MCF 10A (cell line): ENCODE measurements at regions not wholly inside any gene's neighbourhood (a gene's known extent, or its start where the extent isn't known, plus 50 kb on each side); places are given as distances from the start of the nearest gene placed in this dataset.

Source experiments
- BruUV-seq: library from RNA; stranded (reverse); fragments of 400-500 nt; replicated peaks from 2 replicates; lab custom pipeline; 2021; lab: Mats Ljungman, UMichigan
- CTCF ChIA-PET: fragments of 300-600 bp; sonication (Branson Sonifier 250); formaldehyde crosslinking; extraction: SDS; loops from one replicate; lab custom pipeline; 2021; ENCODE audit warnings: antibody characterized with exemption, inconsistent platforms; lab: Yijun Ruan, JAX
- POLR2A ChIA-PET: fragments of 300-600, 350-650 bp; sonication (Branson Sonifier 250); formaldehyde crosslinking; extraction: SDS; loops from one replicate; lab custom pipeline; 2020; ENCODE audit warnings: antibody characterized with exemption, inconsistent platforms; lab: Yijun Ruan, JAX
- DNase-seq: peaks from one replicate; pipeline ENCODE4 v3.0.0-alpha.2; 2018; ENCODE audit not compliant: unreplicated experiment
- H3K27ac Mint-ChIP-seq: one replicate; pipeline ENCODE4 v1.8.0; 2022; ENCODE audit warnings: mild to moderate bottlenecking, low read depth, mixed read lengths; ENCODE audit not compliant: unreplicated experiment
- H3K27me3 Mint-ChIP-seq: one replicate; pipeline ENCODE4 v1.8.0; 2022; ENCODE audit warnings: mixed read lengths; ENCODE audit not compliant: insufficient read depth, unreplicated experiment
- H3K36me3 Mint-ChIP-seq: one replicate; pipeline ENCODE4 v1.8.0; 2022; ENCODE audit warnings: mild to moderate bottlenecking, moderate library complexity, mixed read lengths; ENCODE audit not compliant: insufficient read depth, unreplicated experiment
- H3K4me1 Mint-ChIP-seq: one replicate; pipeline ENCODE4 v1.8.0; 2022; ENCODE audit warnings: mixed read lengths; ENCODE audit not compliant: insufficient read depth, unreplicated experiment
- H3K4me3 Mint-ChIP-seq: one replicate; pipeline ENCODE4 v1.8.0; 2022; ENCODE audit warnings: mild to moderate bottlenecking, moderate library complexity, mixed read lengths; ENCODE audit not compliant: unreplicated experiment
- H3K9me3 Mint-ChIP-seq: one replicate; pipeline ENCODE4 v1.8.0; 2022; ENCODE audit warnings: mixed read lengths; ENCODE audit not compliant: unreplicated experiment
- CTCF ChIP-seq: fragments of 200-600 bp; IDR thresholded peaks from one replicate; pipeline ENCODE4 v1.8.0; 2022; ENCODE audit warnings: antibody characterized with exemption, mild to moderate bottlenecking; ENCODE audit not compliant: unreplicated experiment
- intact Hi-C: fragments of 100-400 bp; cut with micrococcal nuclease; formaldehyde crosslinking; loops from 2 replicates; pipeline ENCODE4 v1.14.1; 2022

DNA sequence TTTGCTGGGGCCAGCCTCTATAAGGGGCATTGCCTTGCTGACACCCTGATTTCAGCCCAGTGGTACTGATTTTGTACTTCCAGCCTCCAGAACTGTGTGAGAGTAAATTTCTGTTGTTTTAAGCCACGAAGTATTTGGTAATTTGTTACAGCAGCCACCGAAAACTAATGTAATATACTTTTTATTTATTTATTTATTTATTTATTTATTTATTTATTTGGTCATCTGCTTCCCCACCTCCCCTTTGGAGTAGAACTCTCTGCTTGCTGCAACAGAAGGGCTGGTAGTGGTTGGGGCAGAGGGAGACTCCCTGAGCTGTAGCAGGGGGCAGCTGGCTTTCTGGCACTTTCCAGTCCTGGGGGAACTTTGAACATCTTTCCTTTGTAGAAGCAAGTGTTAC lies 128.4 kb upstream of the RAG2 start:
- ChIA-PET POLR2A (interaction anchor here (0.5 kb wide), 1 partner anchor 183 kb away, joined by 3 read pairs; no protein-coding TSS in a partner anchor), CTCF (interaction anchor here (1.0 kb wide), 1 partner anchor 20 kb away, joined by 4 read pairs; no protein-coding TSS in a partner anchor)
- no peak for DNase-seq
- H3K9me3 Mint-ChIP-seq = no peaks in the 10 kb centered on the region
- H3K36me3 Mint-ChIP-seq = peaks cover 5% of the 10 kb centered on the region
- no peak overlapping the region for H3K27ac Mint-ChIP-seq
- H3K4me3 Mint-ChIP-seq = no peak overlapping the region
- H3K4me1 Mint-ChIP-seq = no peaks in the 10 kb centered on the region
- intact Hi-C loops = no loop called here
- peaks cover 30% of the 10 kb centered on the region for H3K27me3 Mint-ChIP-seq
- TF ChIP-seq CTCF = no peak
- no TSS peak for BruUV-seq

- TF ChIP-seq CTCF = no peak
- no TSS peak for BruUV-seq
- Mint-ChIP-seq H3K4me3 (no peak overlapping the region), H3K4me1 (no peaks in the 10 kb centered on the region), H3K9me3 (no peaks in the 10 kb centered on the region), H3K27ac (no peak overlapping the region), H3K36me3 (peaks cover 5% of the 10 kb centered on the region), H3K27me3 (peaks cover 23% of the 10 kb centered on the region)
- ChIA-PET CTCF (interaction anchor here (0.9 to 3.3 kb wide), 3 partner anchors 8 to 160 kb away, joined by 3 to 18 read pairs (median 3); no protein-coding TSS in a partner anchor), POLR2A (no interaction called here)
- intact Hi-C loops = no loop called here
- DNase-seq = no peak
Observed at GRCh38 chr11:36724742-36725385, 126.8 kb upstream of the RAG2 start.

GRCh38 chr11:36722421-36722820 lies 124.4 kb upstream of the RAG2 start:
- Mint-ChIP-seq H3K4me3 (no peak overlapping the region), H3K4me1 (no peaks in the 10 kb centered on the region), H3K36me3 (peaks cover 5% of the 10 kb centered on the region), H3K27me3 (peaks cover 26% of the 10 kb centered on the region), H3K9me3 (no peaks in the 10 kb centered on the region), H3K27ac (no peak overlapping the region)
- BruUV-seq = no TSS peak
- ChIA-PET CTCF (interaction anchor here (0.9 to 3.7 kb wide), 3 partner anchors 24 to 29 kb away, joined by 4 to 25 read pairs (median 18); no protein-coding TSS in a partner anchor), POLR2A (no interaction called here)
- no peak for DNase-seq
- no peak for TF ChIP-seq CTCF
- intact Hi-C loops = no loop called here

DNA sequence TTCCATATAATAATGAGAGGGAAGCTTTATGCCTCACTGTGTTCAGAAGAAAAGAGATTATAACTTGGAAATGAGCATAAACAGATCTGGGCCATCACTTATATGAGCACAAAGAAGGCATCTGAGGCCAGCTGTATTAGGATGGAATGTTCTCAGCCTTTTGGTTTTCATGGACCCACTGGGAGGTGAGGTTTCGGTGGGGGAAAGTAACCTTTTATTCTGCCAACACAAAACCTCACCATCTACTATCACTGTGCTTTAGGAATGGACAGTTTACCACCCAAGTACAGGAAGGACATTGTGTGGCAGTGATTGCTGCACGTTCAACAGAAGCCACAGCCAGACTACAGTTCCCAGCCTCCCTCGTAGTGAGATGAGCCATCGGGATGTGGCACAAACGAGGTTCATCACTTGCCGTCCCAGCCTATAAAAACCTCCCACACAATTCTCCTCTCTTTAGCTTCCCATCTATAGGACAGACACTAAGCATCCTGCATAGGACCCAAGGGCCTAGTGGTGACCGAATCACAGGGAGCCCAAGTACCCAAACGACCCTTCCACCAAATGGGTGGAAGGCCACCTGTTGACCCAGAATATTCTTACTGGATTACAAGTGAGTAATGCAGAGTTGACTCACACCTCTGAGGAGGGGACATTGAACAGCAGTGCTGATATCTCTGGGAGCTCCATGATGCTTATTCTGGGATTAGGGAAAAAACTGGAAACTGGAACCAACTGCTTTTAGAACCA lies 121.5 kb upstream of the RAG2 start:
- Mint-ChIP-seq H3K27me3 (peaks cover 24% of the 10 kb centered on the region), H3K4me1 (no peaks in the 10 kb centered on the region), H3K36me3 (peaks cover 5% of the 10 kb centered on the region), H3K27ac (no peak overlapping the region), H3K4me3 (no peak overlapping the region), H3K9me3 (no peaks in the 10 kb centered on the region)
- intact Hi-C loops = no loop called here
- CTCF ChIA-PET = interaction anchor here (0.6 to 3.7 kb wide), 4 partner anchors 11 to 28 kb away, joined by 3 to 25 read pairs (median 8); no protein-coding TSS in a partner anchor
- no peak for TF ChIP-seq CTCF
- no peak for DNase-seq
- no TSS peak for BruUV-seq
- POLR2A ChIA-PET = no interaction called here
